Caki2 (cell line): ENCODE measurements at regions not wholly inside any gene's neighbourhood (a gene's known extent, or its start where the extent isn't known, plus 50 kb on each side); places are given as distances from the start of the nearest gene placed in this dataset.
"Not testable (repeated sequence)": the region's sequence is repeated elsewhere in the genome, so short reads cannot be mapped to it uniquely, and the experiment has no call there.

Experiments used
- DNase-seq: peaks from one replicate; pipeline ENCODE4 v3.0.0-alpha.2; 2015; ENCODE audit warnings: low read depth
- in situ Hi-C: cut with HindIII; loops from 2 replicates; pipeline ENCODE4 v1.10.0; 2016; ENCODE audit warnings: low sequenced_read_pairs, low pct_unique_long_range_greater_than_20kb, mixed read lengths

DNA sequence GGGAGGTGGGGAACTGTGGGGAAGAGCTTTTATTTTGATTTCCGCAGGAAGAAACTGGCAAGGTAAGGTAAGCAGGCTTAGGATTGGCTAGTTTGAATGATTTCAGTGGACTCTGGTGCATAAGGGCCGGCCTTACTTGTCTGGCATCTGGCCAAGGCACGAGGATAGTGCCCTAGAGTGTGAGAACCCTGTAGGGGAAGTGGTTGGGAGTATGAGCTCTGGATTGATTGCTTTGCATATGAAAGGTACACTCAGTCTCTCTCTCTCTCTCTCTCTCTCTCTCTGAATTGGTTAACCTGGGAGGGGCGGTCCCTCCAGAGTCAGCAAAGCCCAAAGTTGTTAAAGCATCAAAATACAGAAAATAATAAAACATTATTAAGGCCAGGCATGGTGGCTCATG is 463.0 kb downstream of the SIPA1L2 start:
- DNase-seq = no peak
- in situ Hi-C loops = no loop called here

DNA sequence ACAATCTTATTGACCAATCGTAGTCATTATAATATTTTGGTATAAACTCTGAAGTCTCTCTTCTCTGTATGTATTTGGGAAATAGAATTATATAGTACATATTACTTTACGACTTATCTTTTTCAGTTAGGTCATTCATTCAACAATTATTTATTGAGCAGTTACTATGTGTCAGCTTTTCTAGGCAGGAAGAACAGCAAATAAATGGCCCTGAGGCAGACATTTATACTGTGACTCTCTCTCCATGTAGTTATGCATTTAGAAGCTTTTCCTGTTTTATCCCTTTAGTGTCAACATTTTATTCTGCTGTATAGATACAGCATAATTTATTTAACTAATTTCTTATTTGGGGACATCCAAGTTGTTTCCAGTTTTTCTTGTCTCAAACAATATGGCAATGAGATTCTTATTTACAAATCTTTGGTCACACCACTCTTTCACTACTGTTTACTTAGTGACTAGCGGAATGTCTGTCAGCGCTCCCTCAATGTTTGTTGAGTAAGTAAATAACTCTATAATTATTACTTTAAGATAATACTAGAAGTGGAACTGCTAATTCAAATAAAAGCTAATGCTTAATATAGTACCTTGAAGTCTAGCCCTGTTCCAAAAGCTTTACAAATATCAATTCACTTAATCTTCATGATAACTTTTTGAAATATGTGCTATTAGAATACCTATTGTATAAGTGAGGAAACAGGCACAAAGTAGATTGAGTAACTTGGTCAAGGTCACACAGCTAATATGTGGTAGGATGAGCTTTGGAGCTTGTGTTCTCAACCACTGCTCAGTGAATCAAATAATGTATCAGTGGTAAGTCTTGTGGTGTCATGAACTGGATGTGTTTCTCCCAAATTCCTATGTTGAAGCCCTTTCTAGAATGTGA is 465.6 kb downstream of the SIPA1L2 start:
- DNase-seq = no peak
- in situ Hi-C loops = no loop called here

DNA sequence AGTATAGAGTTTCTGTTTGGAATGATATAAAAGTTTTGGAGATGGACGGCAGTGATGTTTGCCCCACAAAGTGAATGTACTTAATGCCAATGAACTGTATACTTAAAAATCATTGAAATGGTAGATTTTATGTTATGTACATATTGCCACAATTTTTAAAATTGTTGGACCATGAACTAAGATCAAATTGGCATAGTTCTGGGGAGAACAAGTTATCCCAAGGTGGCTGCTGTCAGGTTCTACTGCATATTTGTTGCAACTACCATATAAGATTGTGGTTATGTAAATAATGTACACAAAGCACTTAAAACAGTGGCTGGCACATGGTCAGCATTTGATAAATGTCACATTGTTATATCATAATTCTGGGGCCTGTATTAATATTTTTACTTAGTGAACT is 466.4 kb downstream of the SIPA1L2 start:
- in situ Hi-C loops = no loop called here
- DNase-seq = no peak

DNA sequence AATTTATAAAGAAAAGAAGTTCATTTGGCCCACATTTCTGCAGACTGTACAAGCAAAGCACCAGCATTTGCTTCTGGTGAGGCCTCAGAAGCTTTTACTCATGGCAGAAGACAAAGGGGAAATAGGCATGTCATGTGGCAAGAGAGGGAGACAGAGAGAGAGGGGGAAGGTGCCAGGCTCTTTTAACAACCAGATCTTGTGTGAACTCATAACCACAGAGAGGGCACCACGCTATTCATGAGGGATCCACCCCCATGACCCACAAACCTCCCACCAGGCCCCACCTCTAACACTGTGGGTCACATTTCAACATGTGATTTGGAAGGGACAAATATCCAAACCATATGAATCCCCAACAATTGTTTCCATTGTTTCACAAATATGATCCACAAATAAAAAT is 467.9 kb downstream of the SIPA1L2 start:
- in situ Hi-C loops = no loop called here
- DNase-seq = no peak

DNA sequence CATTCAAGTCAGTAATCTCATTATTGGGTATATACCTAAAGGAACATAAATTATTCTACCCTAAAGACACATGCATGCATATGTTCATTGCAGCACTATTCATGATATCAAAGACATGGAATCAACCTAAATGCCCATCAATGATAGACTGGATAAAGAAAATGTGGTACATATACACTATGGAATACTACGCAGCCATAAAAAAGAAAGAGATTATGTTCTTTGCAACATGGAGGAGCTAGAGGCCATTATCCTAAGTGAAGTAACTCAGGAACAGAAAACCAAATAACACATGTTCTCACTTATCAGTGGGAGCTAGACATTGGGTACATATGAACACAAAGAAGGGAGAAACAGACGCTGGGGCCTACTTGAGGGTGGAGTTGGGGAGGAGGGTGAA is 471.4 kb downstream of the SIPA1L2 start:
- DNase-seq, in situ Hi-C loops: not testable (repeated sequence)

DNA sequence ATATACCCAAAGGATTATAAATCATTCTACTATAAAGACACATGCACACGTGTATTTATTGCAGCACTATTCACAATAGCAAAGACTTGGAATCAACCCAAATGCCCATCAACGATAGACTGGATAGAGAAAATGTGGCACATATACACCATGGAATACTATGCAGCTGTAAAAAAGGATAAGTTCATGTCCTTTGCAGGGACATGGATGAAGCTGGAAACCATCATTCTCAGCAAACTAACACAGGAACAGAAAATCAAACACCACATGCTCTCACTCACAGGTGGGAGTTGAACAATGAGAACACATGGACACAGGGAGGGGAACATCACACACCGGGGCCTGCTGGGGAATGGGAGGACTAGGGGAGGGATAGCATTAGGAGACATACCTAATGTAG is 473.9 kb downstream of the SIPA1L2 start:
- in situ Hi-C loops, DNase-seq: not testable (repeated sequence)

DNA sequence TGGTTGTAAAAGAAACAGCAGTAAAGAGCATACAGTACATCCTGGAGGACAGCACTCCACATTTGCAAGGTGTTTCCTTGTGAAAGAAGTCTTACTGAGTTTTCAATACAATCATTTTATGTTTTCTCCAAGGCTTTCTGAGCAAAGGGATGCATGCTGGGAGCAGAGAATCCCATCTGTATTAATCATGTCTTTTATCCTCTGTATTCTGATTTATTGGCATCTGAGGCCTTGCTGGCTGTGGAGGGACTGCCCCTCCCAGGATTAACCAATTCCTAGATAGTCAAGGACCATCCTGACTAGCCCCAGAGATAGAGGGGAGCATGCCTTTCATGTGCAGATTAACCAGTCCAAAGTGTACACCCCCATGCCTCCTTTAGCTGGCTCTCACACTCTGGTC is 476.3 kb downstream of the SIPA1L2 start:
- in situ Hi-C loops = no loop called here
- DNase-seq = no peak

DNA sequence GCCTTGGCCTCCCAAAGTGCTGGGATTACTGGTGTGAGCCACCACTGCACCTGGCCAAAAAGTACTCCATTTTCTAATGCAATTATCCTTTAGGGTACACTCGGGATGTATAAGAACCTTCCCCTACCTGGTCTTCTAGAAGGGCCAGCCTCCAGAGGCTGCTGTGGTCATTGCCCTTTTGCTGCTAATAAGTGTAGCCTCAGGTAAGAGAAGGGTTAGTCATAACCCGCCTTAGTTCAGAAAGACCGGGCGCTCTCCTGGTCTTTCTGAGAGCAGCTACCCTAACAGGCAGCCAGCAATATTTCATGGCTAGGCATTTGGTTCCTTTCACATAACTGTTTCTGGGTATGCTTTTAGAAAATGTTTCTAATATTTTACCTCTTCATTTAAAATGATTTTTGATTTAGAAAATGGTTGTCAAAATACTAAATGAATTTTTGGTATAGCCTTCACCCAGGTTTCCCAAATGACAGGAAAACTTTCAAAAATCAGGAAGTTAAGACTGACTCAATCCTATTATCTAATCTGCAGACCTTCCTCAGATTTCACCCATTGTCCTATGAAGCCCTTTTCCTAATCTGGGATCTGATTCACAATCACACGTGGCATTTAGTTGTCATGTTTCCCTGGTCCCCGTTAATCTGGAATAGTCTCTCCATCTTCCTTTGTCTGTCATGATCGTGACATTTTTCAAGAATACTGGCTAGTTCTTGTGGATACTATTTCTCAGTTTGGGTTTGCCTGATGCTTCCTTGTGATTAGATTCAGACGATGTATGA is 479.0 kb downstream of the SIPA1L2 start:
- no peak for DNase-seq
- in situ Hi-C loops = no loop called here

DNA sequence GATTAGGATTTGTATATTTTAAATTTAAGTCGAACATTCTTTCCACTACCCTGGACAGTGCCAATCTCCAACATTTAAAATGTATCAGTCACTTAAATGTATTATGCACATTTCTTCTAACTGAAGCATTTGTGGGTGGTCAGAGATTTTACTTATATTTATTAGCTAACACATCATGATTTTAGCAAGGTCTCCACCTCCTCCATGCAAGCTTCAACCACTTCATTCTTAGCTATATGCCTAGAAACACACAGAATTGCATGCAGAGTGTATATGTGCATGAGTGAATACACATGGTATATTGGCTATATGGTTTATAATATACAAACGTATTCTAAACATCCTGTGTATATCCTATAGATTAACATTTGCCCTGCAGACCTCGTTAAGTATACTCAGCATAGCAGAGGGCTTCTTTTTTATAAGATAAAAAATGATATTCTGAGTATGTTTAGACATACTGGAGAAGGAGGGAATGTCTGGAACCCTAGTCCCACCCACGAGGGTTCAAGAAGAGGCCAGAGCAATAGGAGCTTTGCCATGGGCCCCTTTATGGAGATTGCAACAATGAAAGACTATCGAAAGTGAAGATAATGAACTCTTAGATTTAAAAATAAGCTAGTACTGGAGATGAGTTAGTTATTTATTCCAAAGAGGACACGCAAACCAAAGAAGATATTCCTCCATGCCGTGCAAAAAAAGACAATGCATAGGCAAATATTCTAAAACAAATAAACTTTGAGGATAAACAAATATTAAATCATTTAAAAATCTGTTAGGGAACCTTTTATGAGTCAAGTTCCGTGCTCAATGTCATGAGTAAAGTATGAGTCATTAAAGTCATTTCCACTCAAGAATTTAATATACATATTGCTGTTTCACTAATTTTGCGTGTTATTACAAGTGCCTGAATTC is 480.4 kb downstream of the SIPA1L2 start:
- peak; percentile 11 for DNase-seq

DNA sequence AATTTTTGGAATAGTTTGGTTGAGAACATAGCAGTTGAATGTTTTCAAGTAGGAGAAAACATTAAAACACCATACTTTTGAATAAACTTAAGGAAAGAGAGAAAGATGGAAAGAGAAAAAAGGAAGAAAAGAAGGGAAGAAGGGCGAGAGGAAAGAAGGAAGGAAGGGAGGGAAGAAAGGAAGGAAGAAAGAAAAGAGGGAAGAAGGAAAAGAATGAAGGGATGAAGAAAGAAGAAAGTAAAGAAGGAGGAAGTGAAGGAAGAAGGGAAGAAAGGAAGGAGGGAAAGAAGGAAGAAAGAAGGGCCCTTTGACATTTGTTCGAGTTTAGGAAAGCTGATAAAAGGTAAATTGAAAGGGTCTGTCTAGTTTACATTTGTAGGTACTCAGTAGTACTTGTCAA is 482.7 kb downstream of the SIPA1L2 start:
- no peak for DNase-seq
- in situ Hi-C loops = no loop called here

More for the DNA sequence above, 480.4 kb downstream of the SIPA1L2 start:
- in situ Hi-C loops = no loop called here

DNA sequence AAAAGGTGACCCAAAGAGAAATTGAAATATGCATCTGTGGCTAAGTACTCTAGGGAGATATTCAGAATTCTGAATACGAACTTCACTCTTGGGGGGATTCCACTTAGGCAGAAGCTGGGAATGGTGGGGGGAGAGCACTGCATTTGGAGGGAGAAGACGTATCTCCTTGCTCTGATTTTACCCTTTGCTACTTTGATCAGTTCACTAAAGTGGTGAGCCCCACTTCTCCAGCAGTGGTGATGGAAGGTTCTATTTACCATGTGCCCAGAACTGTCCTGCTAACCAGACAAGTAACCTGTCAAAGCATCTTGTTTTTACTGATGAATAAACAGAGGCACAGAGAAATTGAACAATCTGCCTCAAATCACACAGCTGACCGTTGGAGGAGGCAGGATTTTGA is 483.4 kb downstream of the SIPA1L2 start:
- in situ Hi-C loops = no loop called here
- no peak for DNase-seq

DNA sequence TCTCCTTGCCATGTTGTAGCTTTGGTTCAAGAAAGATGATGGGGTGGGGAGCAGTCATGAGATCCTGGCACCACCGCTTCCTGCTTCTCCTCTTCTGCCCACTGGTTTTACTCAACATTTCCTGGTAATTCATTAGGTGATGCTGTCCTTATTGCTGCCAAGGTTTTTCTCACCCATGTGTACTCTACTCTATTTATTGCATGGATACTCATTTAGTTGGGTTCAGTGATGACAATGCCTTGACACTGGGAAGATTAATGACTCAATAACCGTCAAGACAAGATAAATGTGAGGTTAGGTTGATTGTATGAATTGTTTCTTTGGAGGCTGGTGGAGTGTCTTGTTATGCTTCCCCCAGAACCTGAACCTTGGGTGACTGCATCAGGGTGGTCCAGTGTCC is 484.2 kb downstream of the SIPA1L2 start:
- peak; percentile 4 for DNase-seq
- in situ Hi-C loops = no loop called here

DNA sequence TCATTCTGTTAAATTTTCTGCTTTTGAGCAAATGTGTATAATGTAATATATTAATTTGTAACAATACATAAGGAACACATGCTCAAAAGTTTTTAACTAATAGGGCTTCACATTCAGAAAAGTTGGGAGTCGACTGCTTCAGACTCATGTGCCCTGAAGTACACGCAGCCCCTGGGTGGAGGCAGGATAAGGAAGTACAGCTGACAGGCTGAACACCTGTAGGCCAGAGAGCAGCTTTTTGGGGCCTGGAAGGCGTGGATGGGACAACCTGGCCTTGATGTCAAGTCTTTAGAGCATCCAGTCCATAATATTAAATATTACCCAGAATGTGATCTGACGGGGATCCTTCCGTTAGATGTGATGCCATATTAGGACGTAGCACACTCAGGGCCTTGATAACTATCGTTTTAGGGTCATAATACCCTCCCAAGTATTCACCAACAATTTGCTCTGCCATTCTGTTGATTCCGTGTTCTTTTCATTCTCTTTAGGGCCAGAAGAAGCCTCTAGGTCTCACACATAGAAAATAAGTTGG is 485.2 kb downstream of the SIPA1L2 start:
- no peak for DNase-seq
- in situ Hi-C loops = no loop called here

DNA sequence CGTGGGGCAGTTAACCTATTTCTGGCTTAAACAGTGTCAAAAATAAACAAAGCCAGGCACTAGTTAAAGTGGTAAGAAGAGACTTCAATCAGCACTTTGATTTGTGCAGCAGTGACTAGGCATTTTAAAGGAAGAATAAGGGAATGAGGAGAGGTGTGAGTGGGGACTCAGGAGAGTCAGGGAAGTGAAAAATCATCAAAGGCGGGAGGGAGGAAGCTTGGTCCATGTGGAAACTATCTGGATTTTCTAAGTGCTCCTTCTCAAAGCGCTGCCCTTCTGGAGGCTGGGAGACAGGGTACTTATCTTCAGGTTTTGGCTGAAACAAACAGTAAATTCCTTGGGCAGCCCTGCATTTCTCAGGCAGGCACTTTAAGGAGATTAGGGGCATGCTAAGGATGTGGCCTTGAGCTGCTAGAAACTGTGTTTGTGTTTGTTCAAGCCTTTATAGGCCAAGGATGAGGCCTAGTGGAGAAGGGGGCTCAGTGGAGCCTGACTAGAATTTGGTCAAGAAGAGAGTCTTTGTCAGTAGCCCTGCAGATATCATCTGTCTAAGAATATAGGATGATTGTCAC is 486.5 kb downstream of the SIPA1L2 start:
- no peak for DNase-seq
- in situ Hi-C loops = no loop called here

DNA sequence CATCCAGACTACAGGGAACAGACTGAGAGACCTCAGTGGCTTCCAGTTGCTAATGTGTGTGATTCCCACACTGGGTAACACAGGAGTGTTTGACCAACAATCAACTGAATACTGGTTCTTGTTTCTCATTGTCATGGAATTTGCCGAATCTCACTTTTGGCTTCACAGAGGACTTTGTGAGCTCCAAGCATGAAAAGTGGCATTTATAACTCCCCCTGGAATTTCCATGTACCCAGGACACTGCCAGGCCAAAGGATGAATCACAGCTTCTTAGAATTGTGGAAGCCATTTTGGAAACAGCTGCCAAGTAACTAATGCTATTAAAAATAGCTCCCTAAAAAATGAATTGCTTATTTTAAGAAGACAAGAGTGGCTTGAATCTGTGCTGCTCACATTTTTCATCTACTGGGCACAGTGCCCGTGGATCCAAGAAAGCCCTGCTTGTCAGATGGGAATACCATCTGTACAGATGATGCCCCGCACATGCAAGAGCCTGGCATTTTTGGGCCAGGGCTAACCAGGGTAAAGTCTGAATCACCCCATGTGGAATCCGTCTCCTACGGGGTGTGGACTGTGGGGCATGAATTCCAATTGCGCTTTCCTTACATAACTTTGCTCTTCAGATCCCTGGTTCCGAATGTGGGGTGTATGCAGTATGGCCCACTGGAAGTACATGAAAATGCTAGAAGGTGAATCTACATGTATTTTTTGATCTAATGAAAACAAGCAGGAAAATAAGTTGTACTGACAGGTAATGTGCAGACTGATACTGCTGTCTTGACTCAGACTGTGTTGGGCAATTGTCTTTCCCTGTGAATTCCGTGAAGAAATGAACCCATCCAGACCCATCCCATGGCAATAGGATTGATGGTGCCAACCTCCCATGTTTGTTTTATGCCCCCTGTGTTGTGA is 487.3 kb downstream of the SIPA1L2 start:
- DNase-seq = no peak
- in situ Hi-C loops = no loop called here

DNA sequence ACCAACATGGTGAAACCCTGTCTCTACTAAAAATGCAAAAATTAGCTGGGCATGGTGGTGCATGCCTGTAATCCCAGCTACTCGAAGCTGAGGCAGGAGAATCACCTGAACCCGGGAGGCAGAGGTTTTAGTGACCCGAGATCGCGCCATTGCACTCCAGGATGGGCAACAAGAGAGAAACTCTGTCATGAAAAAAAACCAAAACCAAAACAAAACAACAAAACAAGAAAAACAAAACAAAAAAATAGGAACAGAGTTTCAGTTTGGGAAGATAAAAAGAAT is 488.8 kb downstream of the SIPA1L2 start:
- DNase-seq, in situ Hi-C loops: not testable (repeated sequence)

DNA sequence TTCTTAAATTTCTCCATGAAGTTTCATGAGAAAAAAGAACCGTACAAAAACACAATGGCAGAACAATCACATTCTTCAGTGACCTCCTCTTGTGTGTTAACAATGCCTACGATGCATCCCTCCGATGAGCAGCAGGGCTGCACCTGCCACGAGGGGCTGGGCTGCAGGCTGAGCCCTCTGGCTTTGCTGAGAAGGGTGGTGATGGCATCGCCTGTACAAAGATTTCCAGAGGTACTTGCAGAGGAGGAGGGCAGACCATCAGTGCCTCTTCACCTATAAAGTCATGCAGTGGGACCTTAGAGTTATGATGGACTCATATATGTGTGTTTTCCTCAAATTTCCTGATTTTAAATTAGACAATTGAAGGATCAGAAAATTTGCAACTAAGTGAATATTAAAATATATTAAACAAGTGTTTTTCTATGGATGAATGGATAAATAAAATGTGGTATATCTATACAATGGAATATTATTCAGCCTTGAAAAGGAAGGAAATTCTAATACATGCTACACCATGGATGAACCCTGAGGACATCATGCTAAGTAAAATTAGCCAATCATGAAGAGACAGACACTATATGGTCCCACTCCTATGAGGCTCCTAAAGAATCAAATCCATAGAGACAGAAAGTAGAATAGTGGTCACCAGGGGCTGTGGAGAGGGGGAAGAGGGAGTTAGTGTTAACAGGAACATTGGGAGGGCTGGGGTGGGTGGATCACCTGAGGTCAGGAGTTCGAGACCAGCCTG is 489.3 kb downstream of the SIPA1L2 start:
- in situ Hi-C loops = no loop called here
- no peak for DNase-seq
